Duodenal mucosa (tissue), 2 donors: ENCODE measurements at regions not wholly inside any gene's neighbourhood (a gene's known extent, or its start where the extent isn't known, plus 50 kb on each side); places are given as distances from the start of the nearest gene placed in this dataset.

ENCODE experiments used
- H3K27ac ChIP-seq: one replicate; pipeline ENCODE4 v1.7.0; 2013; ENCODE audit warnings: low read depth, low read length
- H3K27me3 ChIP-seq, 2 donors: one replicate each; pipeline ENCODE4 v1.7.0; 2013; ENCODE audit warnings: low read length in 2 of 2, control low read depth in 1 of 2; ENCODE audit not compliant: insufficient read depth in 2 of 2, control insufficient read depth in 1 of 2
- H3K36me3 ChIP-seq, 2 donors: one replicate each; pipeline ENCODE4 v1.7.0; 2013; ENCODE audit warnings: low read length in 2 of 2, control low read depth in 1 of 2; ENCODE audit not compliant: insufficient read depth in 2 of 2, control insufficient read depth in 1 of 2
- H3K4me1 ChIP-seq, 2 donors: one replicate each; pipeline ENCODE4 v1.7.0; 2013; ENCODE audit warnings: low read length in 2 of 2, control low read depth in 1 of 2; ENCODE audit not compliant: insufficient read depth in 2 of 2, control insufficient read depth in 1 of 2
- H3K4me3 ChIP-seq, 2 donors: one replicate each; pipeline ENCODE4 v1.7.0; 2013; ENCODE audit warnings: low read length in 2 of 2, low read depth in 1 of 2
- H3K9ac ChIP-seq, 2 donors: one replicate each; pipeline ENCODE4 v1.7.0; 2013; ENCODE audit warnings: low read length in 2 of 2, low read depth in 1 of 2
- H3K9me3 ChIP-seq, 2 donors: one replicate each; pipeline ENCODE4 v1.7.0; 2013; ENCODE audit warnings: low read length in 2 of 2, control low read depth in 1 of 2; ENCODE audit not compliant: control insufficient read depth in 1 of 2

- H3K4me1 ChIP-seq, result peaks cover 8 to 14% of the 10 kb centered on the region in 2 donors
- no peaks in the 10 kb centered on the region for H3K9me3 ChIP-seq
- H3K27me3 ChIP-seq, result peaks cover 2 to 3% of the 10 kb centered on the region in 2 donors
- no peak overlapping the region for H3K9ac ChIP-seq
- H3K36me3 ChIP-seq, result no peaks in the 10 kb centered on the region
- no peak overlapping the region for H3K27ac ChIP-seq
- no peak overlapping the region for H3K4me3 ChIP-seq
Observed at GRCh38 chr22:27210111-27210730, 552.8 kb downstream of the MIAT start.

- Histone ChIP-seq H3K27ac (no peak overlapping the region), H3K27me3 (peaks cover 0 to under 1% of the 10 kb centered on the region in 2 donors), H3K9ac (no peak overlapping the region), H3K4me1 (peaks cover 8 to 14% of the 10 kb centered on the region in 2 donors), H3K36me3 (no peaks in the 10 kb centered on the region), H3K9me3 (no peaks in the 10 kb centered on the region), H3K4me3 (no peak overlapping the region)
Observed at GRCh38 chr22:27212102-27212501, 554.7 kb downstream of the MIAT start.

DNA sequence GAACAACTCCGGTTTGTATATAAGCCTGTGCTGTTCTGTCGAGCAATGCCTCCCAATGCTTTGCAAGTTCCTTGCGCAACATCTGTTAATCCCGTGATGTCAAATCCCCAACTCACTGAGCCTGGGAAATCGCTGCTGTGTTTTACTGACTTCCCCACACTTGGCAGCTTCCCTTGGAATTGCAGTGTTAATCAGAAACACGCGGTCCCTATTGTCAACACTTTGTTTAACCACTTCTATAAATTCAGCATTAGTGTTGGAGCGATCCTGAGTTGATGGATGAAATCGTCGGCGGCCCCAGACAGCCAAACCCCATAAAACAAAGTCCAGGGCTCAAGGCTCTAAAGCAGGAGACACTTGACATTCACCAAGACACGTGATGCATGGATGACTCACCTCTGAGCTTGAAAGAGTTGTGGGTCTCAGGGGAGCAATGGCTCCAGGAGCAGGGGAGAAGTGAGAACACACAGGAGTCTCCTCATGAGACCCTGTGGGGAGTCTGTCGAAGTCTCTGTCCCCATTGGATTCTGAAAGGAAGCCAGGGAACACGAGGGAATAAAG lies 555.3 kb downstream of the MIAT start:
- H3K4me3 ChIP-seq, result no peak overlapping the region
- no peaks in the 10 kb centered on the region for H3K9me3 ChIP-seq
- H3K36me3 ChIP-seq, result no peaks in the 10 kb centered on the region
- H3K27me3 ChIP-seq, result peaks cover 3 to 4% of the 10 kb centered on the region in 2 donors
- peaks cover 8 to 14% of the 10 kb centered on the region in 2 donors for H3K4me1 ChIP-seq
- H3K9ac ChIP-seq, result no peak overlapping the region
- peak overlapping the region; percentile 18 for H3K27ac ChIP-seq

GRCh38 chr22:27213294-27213693 lies 555.9 kb downstream of the MIAT start:
- Histone ChIP-seq H3K4me3 (no peak overlapping the region), H3K27ac (peak overlapping the region; percentile 18), H3K4me1 (peaks cover 8 to 14% of the 10 kb centered on the region in 2 donors)

DNA sequence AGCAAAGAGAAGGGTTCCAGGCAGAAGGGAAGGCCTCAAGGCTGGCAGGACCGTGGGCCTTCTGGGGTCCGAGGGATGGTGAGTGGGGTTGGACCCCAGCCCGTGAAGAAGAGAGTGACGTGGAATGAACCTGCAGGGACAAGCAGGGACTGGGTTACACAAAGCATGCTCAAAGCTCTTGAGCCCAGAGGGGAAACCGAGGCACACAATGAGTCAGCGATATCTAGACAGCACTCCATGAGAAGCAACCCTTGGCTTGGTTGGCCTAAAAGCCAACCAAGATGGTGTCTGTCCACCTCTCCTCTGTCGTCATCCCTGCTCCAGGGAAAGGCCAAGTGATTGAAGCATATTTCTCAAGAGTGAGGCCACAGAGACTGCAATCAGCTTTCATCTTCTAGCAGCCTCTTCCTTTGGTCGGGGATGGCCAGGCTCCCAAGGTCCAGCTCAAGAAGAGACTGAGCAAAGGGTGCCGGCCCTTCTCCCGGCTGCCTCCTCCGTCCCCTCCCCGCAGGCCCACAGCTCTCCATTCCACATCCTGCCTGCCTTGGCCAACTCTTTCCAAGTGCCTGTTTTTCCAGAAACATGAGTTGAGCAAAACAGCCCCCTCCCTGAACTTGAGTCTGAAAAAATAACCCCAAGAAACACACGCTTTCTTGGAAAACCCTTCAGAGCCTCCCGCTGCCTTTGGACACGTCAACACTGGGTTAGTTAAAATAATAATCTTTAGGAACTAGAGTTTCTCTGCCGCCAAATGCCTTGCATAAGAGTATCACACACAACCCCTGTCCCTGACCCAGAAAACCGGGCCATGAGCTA lies 556.6 kb downstream of the MIAT start:
- peaks cover 8 to 14% of the 10 kb centered on the region in 2 donors for H3K4me1 ChIP-seq
- H3K27me3 ChIP-seq, result peaks cover 3 to 4% of the 10 kb centered on the region in 2 donors
- H3K9me3 ChIP-seq, result no peaks in the 10 kb centered on the region
- no peaks in the 10 kb centered on the region for H3K36me3 ChIP-seq
- no peak overlapping the region for H3K9ac ChIP-seq
- no peak overlapping the region for H3K27ac ChIP-seq
- H3K4me3 ChIP-seq, result no peak overlapping the region

More at GRCh38 chr22:27213294-27213693, 555.9 kb downstream of the MIAT start:
- Histone ChIP-seq H3K9me3 (no peaks in the 10 kb centered on the region), H3K36me3 (no peaks in the 10 kb centered on the region), H3K9ac (no peak overlapping the region), H3K27me3 (peaks cover 3 to 4% of the 10 kb centered on the region in 2 donors)

GRCh38 chr22:27214691-27215090 lies 557.3 kb downstream of the MIAT start:
- H3K27ac ChIP-seq, result no peak overlapping the region
- no peak overlapping the region for H3K9ac ChIP-seq
- peaks cover 8 to 14% of the 10 kb centered on the region in 2 donors for H3K4me1 ChIP-seq
- H3K4me3 ChIP-seq, result no peak overlapping the region
- H3K36me3 ChIP-seq, result no peaks in the 10 kb centered on the region
- H3K9me3 ChIP-seq, result no peaks in the 10 kb centered on the region
- peaks cover 3 to 4% of the 10 kb centered on the region in 2 donors for H3K27me3 ChIP-seq

- no peaks in the 10 kb centered on the region for H3K36me3 ChIP-seq
- no peak overlapping the region for H3K27ac ChIP-seq
- H3K4me3 ChIP-seq, result no peak overlapping the region
- H3K27me3 ChIP-seq, result peaks cover 3 to 4% of the 10 kb centered on the region in 2 donors
- H3K9ac ChIP-seq, result no peak overlapping the region
- no peaks in the 10 kb centered on the region for H3K9me3 ChIP-seq
- peaks cover 8 to 14% of the 10 kb centered on the region in 2 donors for H3K4me1 ChIP-seq
Observed at GRCh38 chr22:27215871-27216270, 558.5 kb downstream of the MIAT start.

GRCh38 chr22:27216444-27216843 lies 559.1 kb downstream of the MIAT start:
- H3K4me1 ChIP-seq, result peaks cover 8 to 14% of the 10 kb centered on the region in 2 donors
- no peaks in the 10 kb centered on the region for H3K36me3 ChIP-seq
- H3K9ac ChIP-seq, result no peak overlapping the region
- H3K4me3 ChIP-seq, result no peak overlapping the region
- peaks cover 3 to 4% of the 10 kb centered on the region in 2 donors for H3K27me3 ChIP-seq
- H3K27ac ChIP-seq, result no peak overlapping the region
- H3K9me3 ChIP-seq, result no peaks in the 10 kb centered on the region

DNA sequence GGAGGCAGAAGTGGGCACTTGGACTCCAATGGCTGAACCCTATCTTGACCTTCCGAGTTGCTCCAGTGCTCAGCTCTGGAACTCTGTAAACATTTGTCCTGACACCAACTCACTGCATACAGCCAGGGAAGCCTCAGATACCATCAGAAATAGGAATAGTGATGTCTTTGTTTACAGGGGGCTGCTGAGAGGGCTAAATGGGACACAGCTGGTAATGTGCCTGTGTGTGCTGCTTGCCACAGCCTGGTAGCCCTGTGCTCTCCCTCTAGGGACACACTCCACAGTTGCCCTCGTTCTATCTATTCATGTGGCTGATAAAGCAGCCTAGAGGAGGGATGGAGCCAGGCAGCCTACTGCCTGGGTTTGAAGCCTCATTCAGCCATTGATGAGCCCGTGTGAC lies 559.8 kb downstream of the MIAT start:
- H3K36me3 ChIP-seq, result no peaks in the 10 kb centered on the region
- H3K4me1 ChIP-seq, result peaks cover 6 to 10% of the 10 kb centered on the region in 2 donors
- H3K4me3 ChIP-seq, result no peak overlapping the region
- H3K9ac ChIP-seq, result no peak overlapping the region
- H3K9me3 ChIP-seq, result no peaks in the 10 kb centered on the region
- no peak overlapping the region for H3K27ac ChIP-seq
- H3K27me3 ChIP-seq, result peaks cover 3 to 4% of the 10 kb centered on the region in 2 donors
